ENCODE measurements at regions not wholly inside any gene's neighbourhood (a gene's known extent, or its start where the extent isn't known, plus 50 kb on each side); places are given as distances from the start of the nearest gene placed in this dataset.

- no peak for DNase-seq (ENCODE audit: low read depth)
Observed at GRCh38 chr3:178263236-178263916, 272.9 kb upstream of the KCNMB2 start.

GRCh38 chr3:178267158-178267844, 268.9 kb upstream of the KCNMB2 start:
- DNase-seq (ENCODE audit: low read depth) = no peak

- no peak for DNase-seq (ENCODE audit: low read depth)
Observed at GRCh38 chr3:178270838-178271237, 265.4 kb upstream of the KCNMB2 start.

GRCh38 chr3:178271740-178272387, 264.4 kb upstream of the KCNMB2 start:
- DNase-seq (ENCODE audit: low read depth) = no peak

GRCh38 chr3:178272841-178273240, 263.4 kb upstream of the KCNMB2 start:
- no peak for DNase-seq (ENCODE audit: low read depth)

GRCh38 chr3:178274711-178275110, 261.5 kb upstream of the KCNMB2 start:
- DNase-seq (ENCODE audit: low read depth) = no peak

- DNase-seq (ENCODE audit: low read depth) = no peak
Observed at GRCh38 chr3:178275311-178275710, 260.9 kb upstream of the KCNMB2 start.

- DNase-seq (ENCODE audit: low read depth) = no peak
Observed at GRCh38 chr3:178275793-178276192, 260.4 kb upstream of the KCNMB2 start.

- no peak for DNase-seq (ENCODE audit: low read depth)
Observed at GRCh38 chr3:178277605-178278004, 258.6 kb upstream of the KCNMB2 start.

- no peak for DNase-seq (ENCODE audit: low read depth)
Observed at GRCh38 chr3:178283561-178283960, 252.7 kb upstream of the KCNMB2 start.

- no peak for DNase-seq (ENCODE audit: low read depth)
Observed at GRCh38 chr3:178284181-178284580, 252.1 kb upstream of the KCNMB2 start.

GRCh38 chr3:178288074-178288473, 248.2 kb upstream of the KCNMB2 start:
- DNase-seq (ENCODE audit: low read depth) = no peak

GRCh38 chr3:178289544-178290160, 246.6 kb upstream of the KCNMB2 start:
- no peak for DNase-seq (ENCODE audit: low read depth)

- no peak for DNase-seq (ENCODE audit: low read depth)
Observed at GRCh38 chr3:178291574-178292370, 244.5 kb upstream of the KCNMB2 start.

- DNase-seq (ENCODE audit: low read depth) = no peak
Observed at GRCh38 chr3:178295292-178295912, 240.8 kb upstream of the KCNMB2 start.

- DNase-seq (ENCODE audit: low read depth) = no peak
Observed at GRCh38 chr3:178297199-178297598, 239.0 kb upstream of the KCNMB2 start.

GRCh38 chr3:178297740-178298139, 238.5 kb upstream of the KCNMB2 start:
- no peak for DNase-seq (ENCODE audit: low read depth)

GRCh38 chr3:178300441-178300959, 235.7 kb upstream of the KCNMB2 start:
- no peak for DNase-seq (ENCODE audit: low read depth)

GRCh38 chr3:178302966-178303930, 233.0 kb upstream of the KCNMB2 start:
- no peak for DNase-seq (ENCODE audit: low read depth)
